NT2/D1 (cell line): ENCODE measurements at regions not wholly inside any gene's neighbourhood (a gene's known extent, or its start where the extent isn't known, plus 50 kb on each side); places are given as distances from the start of the nearest gene placed in this dataset.

Source experiments
- SUZ12 ChIP-seq: IDR thresholded peaks from 2 replicates; pipeline ENCODE4 v1.6.1; 2011; ENCODE audit not compliant: insufficient read length, insufficient read depth; ENCODE audit errors: extremely low read depth
- YY1 ChIP-seq: IDR thresholded peaks from 2 replicates; pipeline ENCODE4 v1.6.1; 2011; ENCODE audit not compliant: insufficient read length, insufficient read depth
- ZNF274 ChIP-seq: IDR thresholded peaks from 2 replicates; pipeline ENCODE4 v1.6.1; 2011; ENCODE audit warnings: mild to moderate bottlenecking, low read depth, low read length

DNA sequence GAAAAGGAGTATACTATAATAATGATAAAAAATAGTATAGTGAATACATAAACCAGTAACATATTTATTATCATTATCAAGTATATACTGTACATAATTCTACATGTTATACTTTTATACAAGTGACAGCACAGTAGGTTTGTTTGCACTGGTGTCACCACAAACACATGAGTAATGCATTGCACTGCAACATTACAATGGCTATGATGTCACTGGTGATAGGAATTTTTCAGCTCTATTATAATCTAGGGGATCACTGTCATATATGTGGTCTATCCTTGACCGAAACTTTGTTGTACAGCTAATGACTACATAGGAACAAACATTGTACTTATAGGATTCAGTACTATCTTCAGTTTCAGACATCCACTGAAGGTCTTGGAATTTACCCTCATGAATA lies 165.8 kb upstream of the SYT1 start:
- TF ChIP-seq SUZ12 (no peak), ZNF274 (no peak), YY1 (no peak)
